GM12873 (cell line): ENCODE measurements at regions not wholly inside any gene's neighbourhood (a gene's known extent, or its start where the extent isn't known, plus 50 kb on each side); places are given as distances from the start of the nearest gene placed in this dataset.
A peak's percentile ranks its signal among the peaks of the same experiment; 100 is the strongest.

Experiments
- CTCF ChIP-seq: IDR thresholded peaks from 2 replicates; pipeline ENCODE4 v1.5.1; 2012; ENCODE audit warnings: low read depth, mild to moderate bottlenecking, moderate library complexity, low read length, control low read depth; ENCODE audit not compliant: insufficient read depth; ENCODE audit errors: missing control alignments

- no peak for TF ChIP-seq CTCF
These were observed 122.6 kb downstream of the P2RY1 start for GRCh38 chr3:152957491-152957890.

- TF ChIP-seq CTCF = no peak
These were observed 124.4 kb downstream of the P2RY1 start for GRCh38 chr3:152959307-152959706.

- no peak for TF ChIP-seq CTCF
These were observed 125.8 kb downstream of the P2RY1 start for GRCh38 chr3:152960684-152961083.

- peak; percentile 42 for TF ChIP-seq CTCF
These were observed 126.4 kb downstream of the P2RY1 start for GRCh38 chr3:152961323-152961722.

- no peak for TF ChIP-seq CTCF
These were observed 130.1 kb downstream of the P2RY1 start for GRCh38 chr3:152964911-152965609.

GRCh38 chr3:152968388-152969024, 133.6 kb downstream of the P2RY1 start:
- no peak for TF ChIP-seq CTCF

GRCh38 chr3:152969557-152970300, 134.8 kb downstream of the P2RY1 start:
- TF ChIP-seq CTCF = no peak
